ENCODE measurements at regions not wholly inside any gene's neighbourhood (a gene's known extent, or its start where the extent isn't known, plus 50 kb on each side); places are given as distances from the start of the nearest gene placed in this dataset.

- TF ChIP-seq CTCF (IDR thresholded peaks at IDR 0.05; ENCODE audit: poor library complexity) (no peak), EZH2phosphoT487 (IDR thresholded peaks at IDR 0.05; ENCODE audit: low read depth, severe bottlenecking, unreplicated experiment) (no peak)
Observed at GRCh38 chr7:24402655-24403054, 118.7 kb downstream of the NPY start.

Measured in hepatocyte (in vitro differentiated cells).